ENCODE measurements at regions not wholly inside any gene's neighbourhood (a gene's known extent, or its start where the extent isn't known, plus 50 kb on each side); places are given as distances from the start of the nearest gene placed in this dataset.

DNA sequence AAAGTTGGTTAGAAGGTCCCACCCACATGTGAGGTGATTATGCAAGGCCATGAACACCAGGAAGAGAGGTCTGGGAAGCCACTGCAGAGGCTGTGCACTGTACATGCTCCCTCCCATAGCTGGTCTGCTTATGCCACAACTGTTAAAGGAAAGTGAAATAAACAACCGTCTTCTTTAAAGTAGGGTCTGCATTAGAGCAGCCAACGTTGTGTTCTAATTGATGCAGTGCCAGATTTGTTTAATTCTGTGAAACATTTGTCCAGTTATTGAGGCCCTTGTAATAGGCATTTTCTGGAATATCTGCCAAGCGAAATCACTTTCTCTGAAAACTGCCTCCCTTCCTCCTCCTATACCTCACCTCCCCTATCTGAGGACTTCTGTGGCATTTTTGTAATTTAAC is 224.0 kb upstream of the LNX1 start:
- no peak for DNase-seq (ENCODE audit: low read depth in 2 of 2)

DNA sequence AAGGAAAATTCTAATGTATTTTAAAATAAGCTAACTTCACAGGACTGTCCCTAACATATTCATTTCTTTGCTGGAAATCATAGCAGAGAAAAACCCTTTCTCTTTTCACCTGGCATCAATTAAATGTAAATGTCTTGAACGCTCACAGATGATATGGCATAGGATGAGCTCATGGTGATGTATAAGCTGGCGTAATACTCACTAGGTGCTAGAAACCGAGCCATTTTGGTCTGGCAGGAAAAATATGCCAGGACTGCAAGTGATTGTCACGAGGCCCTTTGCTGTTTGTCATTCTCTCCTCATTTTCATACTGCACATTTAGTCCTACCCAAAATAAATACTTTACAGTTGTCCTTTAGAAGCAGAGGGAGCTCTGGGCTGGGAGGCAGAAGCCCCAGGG is 222.7 kb upstream of the LNX1 start:
- DNase-seq (ENCODE audit: low read depth in 2 of 2) = no peak

DNA sequence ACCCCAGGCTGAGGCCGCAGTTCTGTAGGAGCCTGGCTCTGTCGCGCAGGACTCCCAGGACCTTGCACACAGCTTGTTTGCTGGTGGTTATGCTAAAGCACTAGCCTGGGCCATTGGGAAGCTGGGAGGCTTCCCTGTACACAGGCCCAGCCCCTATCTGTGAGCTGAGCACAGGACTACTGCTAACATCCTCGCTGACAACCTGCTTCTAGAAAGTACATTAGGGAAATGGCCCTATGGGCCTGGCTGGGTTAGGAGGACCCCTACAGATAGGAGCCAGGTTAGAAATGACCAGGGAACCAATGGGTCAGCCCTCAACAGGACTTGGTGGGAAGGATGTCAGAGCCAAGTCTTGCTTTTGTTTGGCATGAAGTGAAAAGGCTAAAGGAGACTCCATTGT is 219.4 kb upstream of the LNX1 start:
- no peak for DNase-seq (ENCODE audit: low read depth in 2 of 2)

DNA sequence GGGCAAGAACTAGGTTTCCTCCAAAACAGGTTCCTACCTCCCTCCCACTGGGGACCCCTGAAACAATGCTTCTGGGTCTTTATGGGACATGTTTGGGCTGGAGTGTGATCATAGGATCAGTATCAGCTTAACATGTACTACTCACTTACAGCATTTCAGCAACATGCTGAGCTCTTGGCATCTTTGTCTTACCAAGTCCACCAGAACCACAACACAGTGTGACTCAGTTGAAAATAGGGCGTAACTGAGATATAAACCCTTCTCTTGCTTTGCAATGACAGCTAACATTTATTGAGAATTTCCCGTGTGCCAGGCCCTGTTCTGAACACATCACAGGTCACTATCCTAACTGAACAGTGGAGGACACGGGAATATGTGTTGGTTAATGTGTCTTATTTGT is 218.5 kb upstream of the LNX1 start:
- no peak for DNase-seq (ENCODE audit: low read depth in 2 of 2)

DNA sequence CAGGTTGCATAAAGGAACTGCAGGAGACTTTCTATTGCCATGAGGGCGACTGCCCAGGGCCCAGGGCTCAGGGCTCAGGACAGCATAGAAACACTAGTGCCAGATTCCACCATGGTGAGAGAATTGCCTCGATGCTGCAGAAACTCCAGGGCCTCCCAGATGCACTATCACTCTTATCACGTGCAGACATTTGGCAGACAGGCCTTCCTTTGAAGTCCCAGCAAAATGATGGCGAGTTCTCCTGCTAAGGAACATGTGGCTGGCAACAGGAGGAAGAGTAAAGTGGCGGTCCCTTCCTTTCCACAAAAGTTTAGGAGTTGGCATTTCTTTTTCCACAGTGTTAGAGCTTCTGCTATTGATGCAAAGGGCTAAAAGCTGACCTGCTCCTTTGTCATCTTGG is 214.0 kb upstream of the LNX1 start:
- no peak for DNase-seq (ENCODE audit: low read depth in 2 of 2)

DNA sequence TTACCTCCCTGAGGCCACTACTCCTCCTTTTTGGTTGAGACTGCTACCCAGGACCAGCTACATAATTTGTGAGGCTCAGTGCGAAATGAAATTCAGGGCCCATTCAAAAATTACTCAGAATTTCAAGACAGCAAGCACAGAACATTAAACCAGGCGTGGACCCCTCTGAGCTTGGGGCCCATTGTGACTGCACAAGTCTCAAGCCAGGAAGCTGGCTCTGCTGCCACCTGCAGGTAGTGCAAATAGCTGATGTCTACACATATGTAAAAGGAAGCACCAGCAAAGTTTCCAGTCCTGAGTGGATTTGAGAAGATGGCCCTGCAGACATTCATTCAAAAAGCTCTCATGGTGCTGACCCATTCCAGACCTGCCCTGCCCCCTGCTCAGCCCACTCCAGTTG is 213.4 kb upstream of the LNX1 start:
- DNase-seq (ENCODE audit: low read depth in 2 of 2) = no peak

DNA sequence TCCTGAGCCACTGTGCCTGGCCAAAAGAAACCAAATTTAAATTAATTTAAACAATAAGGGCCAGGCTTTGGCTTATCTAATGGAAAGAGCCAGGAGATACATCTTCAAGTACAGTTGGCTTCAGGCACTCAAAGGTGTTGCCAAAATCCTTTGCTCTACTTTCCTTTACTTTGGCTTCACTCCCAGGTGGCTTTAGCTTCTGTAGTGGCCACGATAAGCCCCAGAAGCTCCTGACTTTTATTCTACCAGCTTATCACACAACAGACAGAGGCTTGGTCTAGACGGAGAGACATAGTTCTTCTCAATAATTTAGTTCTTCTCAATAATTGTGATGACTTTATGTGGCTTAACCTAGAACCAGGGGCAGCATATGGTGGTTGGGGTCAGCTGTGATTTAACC is 211.2 kb upstream of the LNX1 start:
- DNase-seq (ENCODE audit: low read depth in 2 of 2) = no peak

DNA sequence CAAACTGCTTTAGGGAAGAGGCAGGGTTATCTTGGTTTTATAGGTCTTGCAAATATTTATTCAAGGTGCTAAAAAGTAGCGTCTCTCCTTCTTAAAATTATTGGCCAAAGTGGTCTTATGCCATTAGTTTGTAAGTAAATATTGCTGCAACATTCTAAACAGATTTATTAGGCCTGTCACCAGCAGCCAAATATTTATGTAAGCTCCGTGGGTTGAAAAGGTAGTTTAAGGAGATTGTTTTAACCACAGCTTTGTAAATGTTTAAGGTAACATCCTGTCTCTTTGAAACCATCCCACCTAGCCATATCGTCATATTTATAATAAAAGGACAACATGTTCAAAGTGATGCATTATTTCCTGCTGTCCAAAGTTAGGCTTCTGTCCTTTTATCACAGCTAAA is 210.1 kb upstream of the LNX1 start:
- DNase-seq (ENCODE audit: low read depth in 2 of 2) = no peak

DNA sequence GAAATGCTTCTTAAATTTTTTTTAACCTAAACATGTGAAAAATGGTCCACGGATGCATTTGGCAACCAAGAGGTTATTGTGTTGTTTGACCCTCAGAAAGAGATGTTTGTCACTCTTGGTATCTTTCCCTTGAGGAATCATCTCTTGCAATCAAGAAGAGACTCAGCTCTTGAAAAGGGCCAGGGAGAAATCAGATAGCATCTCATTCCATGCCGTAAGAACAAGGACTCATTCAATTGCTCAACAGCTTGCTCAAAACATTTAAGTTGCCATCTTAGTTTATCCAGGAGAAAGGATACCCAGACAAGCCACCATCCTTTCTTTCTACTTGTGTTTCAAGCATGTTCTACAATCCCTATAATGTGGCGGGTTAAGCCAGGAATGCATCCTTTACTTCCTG is 209.5 kb upstream of the LNX1 start:
- no peak for DNase-seq (ENCODE audit: low read depth in 2 of 2)

DNA sequence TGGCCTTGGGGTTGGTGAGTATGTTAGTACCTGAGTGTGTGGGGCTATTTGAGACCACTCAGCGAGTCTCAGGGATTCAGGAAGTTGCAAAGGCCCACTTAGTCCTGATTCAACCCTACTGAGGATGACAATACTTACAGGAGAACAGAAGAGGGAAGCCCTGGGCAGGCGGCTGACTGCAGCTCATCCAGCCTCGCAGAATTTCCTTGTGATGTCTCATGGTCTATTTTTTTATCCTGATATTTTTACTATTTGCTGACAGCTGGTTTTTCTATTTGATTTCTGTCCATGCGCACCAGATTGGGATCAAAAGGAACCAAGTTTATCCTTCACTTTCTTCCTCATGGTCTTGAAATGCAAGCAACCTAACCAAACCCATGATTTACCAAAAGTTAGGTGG is 201.8 kb upstream of the LNX1 start:
- DNase-seq (ENCODE audit: low read depth in 2 of 2) = no peak

DNA sequence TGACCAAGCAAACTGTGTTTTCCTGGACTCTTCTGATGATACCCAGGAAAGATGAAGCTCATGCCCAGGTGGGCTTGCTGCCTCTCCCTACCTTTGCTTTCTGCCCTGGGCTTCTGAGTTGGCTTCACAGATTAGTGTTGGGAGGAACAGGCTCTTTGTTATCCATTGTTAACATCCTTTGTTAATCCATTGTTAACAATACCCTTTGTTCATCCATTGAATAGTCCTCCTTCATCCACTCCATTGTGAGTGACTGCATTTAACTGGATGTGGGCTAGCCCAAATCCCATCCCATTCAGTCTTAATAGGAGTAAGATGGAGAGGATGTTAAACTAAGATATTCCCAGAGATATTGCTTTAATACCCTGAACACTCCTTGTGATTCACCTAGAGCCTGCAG is 199.0 kb upstream of the LNX1 start:
- no peak for DNase-seq (ENCODE audit: low read depth in 2 of 2)

DNA sequence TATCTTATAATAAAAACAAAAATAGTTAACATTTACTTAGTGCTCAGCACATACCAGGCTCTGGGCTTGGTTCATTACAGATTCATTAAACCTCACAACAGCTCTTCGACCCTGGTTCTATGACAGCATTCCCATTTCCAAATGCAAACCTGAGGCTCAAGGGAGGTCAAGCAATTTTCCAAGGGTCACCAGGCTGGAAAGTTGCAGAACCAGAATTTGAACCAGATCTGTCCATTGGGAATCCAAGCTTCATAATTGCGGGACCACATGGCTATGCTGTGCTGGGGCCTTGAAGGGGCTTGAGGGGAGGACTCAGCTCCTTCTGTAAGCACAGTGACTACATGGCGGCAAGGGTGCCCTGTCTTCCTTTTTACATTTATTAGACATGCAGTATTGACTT is 197.3 kb upstream of the LNX1 start:
- DNase-seq (ENCODE audit: low read depth in 2 of 2) = no peak

DNA sequence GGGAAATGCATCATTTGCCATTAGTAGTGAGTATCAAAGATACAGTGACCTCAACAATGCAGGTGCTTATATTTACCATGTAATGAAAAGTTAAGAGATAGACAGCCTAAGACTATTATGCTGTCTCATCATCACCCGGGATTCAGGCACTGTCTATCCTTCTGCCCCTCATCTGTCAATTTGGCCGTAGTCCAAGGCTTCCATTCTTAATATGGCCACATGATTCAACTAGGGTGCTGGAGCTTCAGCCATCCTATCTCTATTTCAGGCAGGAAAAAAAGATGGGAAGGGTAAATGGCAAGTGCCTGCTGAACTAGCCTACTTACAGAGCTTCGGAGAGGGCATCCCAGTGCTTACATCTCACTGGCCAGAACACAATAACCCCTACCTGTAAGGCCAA is 196.7 kb upstream of the LNX1 start:
- no peak for DNase-seq (ENCODE audit: low read depth in 2 of 2)

DNA sequence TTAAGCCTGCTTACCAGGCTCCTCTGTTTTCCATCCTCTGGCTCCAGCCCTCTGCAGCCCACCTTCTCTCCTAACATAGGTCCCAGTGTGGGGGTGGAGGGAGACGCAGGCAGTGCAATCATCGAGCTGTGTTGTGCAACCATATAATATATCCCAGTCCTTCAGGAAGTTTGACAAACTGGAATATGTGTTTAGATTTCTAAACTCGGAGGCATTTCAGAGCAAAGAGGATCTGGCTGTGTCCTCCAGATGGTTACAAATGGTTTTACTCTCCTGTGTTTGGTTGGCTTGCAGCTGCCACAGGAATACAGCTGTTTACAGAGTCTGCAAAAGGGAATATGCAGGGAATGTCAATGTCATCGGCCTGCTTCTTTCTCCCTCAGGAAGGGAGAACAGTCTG is 195.3 kb upstream of the LNX1 start:
- no peak for DNase-seq (ENCODE audit: low read depth in 2 of 2)

DNA sequence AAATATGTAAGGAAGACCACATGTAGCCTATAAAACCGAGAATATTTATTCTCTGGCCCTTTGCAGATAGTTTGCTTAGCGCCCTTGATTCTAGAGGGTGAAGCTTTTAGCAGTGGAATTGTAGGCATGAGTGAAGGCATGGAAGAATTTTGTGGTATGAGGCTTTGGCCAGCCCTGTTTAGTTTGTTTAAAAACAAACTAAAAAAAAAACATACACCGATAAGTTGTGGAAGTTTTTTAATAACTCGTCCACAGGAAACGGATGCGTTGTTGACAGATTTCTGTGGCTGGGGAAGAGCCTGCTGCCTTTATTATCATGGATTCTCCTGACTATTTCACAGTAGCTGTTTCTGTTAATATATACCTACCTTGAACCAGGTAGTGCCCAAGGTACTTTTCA is 194.7 kb upstream of the LNX1 start:
- no peak for DNase-seq (ENCODE audit: low read depth in 2 of 2)

DNA sequence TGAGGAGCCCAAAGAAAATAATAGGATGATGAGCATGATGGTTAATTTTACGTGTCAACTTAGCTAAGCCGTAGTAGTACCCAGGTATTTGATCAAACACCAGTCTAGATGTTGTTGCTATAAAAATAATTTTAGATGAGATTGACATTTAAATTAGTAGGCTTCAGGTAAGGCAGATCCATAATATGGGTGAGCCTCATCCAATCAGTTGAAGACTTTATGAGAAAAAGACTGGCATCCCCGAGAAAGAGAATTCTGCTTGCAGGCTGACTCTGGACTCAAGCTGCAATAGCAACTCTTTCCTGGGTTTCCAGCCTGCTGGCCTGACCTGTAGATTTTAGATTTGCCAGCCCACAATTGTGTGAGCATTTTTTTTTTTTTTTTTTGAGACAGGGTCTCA is 192.8 kb upstream of the LNX1 start:
- DNase-seq (ENCODE audit: low read depth in 2 of 2) = no peak

DNA sequence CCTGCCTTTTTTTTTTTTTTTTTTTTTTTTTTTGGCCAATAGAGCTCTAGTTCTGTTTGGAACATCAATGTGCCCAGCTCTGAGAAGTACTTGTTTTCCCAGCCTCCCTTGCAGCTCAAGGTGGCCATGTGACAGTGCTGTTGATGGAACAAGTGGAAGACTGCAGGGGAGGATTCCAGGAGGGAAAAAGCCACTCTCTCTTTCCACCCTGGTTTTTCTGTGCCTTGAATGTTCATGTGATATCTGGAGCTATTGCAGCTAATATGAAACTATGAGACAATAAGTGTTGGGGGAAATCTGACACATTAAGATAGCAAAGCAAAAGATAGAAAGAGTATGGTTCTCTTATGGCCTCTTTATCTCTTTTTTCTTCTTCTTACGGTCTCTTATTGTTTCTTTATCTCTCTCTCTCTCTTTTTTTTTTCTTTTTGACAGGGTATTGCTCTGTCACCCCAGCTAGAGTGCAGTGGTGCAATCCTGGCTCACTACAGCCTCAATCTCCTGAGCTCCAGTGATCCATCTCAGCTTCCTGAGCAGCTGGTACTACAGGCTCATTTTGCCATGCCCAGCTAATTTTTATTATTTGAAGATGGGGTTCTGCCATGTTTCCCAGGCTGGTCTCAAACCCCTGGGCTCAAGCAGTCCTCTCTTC is 192.0 kb upstream of the LNX1 start:
- DNase-seq (ENCODE audit: low read depth in 2 of 2) = no peak

DNA sequence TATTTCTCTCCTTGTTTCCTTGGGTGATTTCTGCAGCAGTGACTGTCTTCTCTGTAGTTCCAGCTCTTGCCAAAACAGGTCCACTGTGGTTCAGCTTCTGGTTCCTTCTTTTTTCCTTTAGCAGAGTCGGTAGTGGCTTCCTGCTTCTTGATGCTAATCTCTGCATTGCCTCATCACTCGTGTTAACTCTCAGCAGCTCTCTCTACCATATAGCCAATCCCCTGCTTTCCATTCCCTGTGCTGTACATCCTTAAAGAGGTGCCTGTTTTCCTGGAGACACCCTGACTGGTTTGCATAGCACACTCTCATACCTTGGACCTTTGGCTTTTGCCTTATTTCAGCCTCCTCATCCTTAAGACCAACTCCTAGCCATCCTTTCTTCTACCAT is 191.2 kb upstream of the LNX1 start:
- DNase-seq (ENCODE audit: low read depth in 2 of 2) = no peak

DNA sequence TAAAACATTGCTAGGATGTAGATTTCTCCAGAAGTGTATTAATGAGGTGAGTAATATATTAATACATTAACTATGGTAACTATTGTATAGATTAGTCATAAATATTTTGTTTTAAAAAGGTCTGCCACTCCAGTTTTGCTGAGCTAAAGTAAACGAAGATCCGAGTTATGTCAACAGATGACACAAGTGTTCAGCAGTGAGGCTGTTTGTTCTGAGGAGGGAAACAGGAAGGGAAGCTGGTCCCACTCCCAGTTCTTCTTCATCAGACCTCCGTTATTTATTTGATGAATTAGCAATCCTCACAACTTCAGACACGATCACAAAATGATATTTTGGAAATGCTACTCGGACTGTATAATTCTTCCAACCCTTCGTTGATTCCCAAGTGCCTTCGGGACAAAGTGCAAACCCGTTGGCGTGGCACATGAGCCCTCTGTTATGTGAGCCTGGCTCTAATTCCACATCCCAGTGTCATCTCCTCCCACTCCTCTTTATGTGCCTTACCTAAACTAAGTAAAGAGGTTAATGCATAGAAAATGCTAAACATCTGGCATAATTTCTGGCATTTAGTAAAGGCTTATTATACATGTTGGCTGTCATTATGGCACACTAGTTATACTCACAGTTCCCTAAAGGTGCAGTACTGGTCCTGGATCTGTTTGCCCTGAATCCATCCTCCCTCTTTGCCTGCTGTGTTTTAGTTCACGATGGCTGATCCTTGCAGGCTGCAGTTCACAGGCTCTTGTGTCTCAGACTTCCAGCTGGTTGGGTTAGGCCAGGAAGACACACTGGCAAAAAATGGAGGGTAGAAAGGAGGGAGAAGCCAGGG is 190.6 kb upstream of the LNX1 start:
- DNase-seq (ENCODE audit: low read depth in 2 of 2) = no peak

DNA sequence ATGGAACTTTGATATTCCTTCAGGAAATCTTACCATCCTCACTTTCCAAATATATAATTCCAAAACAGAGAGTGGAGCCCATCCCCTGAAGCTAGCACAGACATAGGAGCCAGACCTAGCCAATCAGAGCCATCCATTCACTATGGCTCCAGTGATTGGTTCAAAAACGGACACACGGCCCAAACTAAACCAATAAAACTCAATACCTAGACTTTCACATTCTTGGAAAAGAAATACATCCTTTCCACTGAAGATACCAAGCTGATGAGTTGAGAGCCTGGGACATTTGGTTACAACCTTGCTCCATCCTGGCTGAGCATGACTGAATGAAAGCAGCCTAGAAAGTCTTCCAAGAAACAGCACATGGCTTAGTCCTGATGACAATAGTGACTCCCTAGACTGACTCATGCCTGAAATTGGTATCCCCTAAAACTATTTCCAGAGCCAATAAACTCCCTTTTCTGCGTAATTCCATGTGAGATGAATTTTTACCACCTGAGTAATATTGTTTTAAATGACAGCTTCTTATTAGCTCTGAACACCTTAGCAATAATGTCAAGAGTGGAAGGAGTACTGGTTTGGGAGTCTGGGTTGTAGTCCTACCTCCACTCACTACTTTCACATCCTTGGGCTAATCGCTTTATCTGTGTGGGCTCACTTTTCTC is 189.6 kb upstream of the LNX1 start:
- DNase-seq (ENCODE audit: low read depth in 2 of 2) = no peak

DNA sequence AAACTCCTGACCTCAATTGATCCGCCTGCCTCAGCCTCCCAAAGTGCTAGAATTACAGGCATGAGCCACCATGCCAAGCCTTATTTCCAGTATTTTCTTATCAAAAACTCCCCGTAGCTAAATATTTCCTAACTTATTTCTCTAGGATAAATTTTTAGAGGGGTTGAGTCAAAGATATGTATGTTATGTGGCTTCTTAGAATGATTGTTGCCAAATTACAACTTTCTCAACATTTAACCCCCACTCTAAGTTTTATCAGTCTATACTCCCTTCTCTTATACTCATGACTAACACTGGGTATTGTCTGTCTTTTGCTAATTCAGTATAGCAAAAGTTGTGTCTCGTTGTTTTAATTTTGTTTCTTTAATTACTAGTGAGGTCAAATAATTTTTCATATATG is 187.7 kb upstream of the LNX1 start:
- no peak for DNase-seq (ENCODE audit: low read depth in 2 of 2)

DNA sequence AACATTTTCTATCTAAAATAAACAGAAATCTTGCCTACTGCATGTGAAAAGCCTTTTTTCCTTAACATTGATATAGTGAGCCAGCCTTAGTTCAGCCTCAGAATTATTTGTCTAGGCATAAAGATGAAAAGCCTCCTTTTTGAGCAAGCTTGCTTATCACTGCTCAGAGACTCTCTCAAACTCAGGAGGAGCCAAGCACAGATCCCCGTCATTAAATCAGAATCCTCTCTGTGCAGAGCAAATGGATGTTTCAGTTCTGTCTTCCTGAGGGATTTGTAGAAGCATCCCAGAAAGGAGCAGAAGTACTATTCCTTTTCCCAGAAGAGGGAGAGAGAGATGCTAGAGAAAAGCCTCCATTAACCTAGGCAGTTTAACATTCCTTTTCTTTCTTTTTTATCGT is 186.9 kb upstream of the LNX1 start:
- no peak for DNase-seq (ENCODE audit: low read depth in 2 of 2)

DNA sequence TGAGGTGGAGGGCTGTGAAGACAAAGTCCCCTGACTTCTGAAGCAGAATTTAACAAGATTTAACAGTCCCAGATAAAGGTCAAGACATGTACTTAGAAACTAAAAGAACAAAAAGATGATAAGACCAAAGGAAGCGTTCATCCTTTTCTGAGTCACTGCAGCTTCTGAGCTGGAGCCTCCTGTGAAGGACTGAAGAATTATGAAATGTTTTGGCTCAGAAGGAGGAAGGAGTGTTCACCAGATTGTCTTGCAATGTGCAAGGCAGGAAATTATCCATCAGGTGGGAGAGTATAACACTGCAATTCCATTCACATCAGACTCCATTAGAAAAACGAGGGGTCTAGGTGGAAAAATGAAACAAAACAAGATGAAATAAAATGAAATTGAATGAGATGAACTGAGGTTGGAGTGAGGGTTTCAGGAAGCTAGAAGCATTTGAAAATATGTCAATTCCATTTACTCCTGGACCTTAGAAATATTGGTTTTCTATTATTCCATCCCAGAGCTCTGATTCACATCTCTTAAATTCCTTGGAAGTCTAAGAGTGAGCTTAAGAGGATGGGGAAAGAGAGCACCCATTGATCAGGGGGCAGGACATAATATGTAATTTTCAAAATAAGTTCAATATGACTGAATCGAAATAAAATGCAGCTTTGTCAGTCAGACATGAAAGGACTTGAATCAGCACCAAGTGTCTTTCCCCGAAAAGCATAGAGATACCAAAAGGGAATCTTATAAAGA is 186.1 kb upstream of the LNX1 start:
- no peak for DNase-seq (ENCODE audit: low read depth in 2 of 2)

All from stimulated activated CD8-positive, alpha-beta memory T cell treated with anti-CD3 and anti-CD28 coated beads, Interleukin-15, amount 100 ng/mL, for 4 hours (primary cell).